K562 (cell line): ENCODE measurements at regions not wholly inside any gene's neighbourhood (a gene's known extent, or its start where the extent isn't known, plus 50 kb on each side); places are given as distances from the start of the nearest gene placed in this dataset.

Source experiments
- NFIC ChIP-seq: fragments of 450-650 bp; IDR thresholded peaks from 2 replicates; pipeline ENCODE4 v1.6.1; 2017; ENCODE audit warnings: mild to moderate bottlenecking, inconsistent platforms
- NFIX ChIP-seq: fragments of 250-450 bp; sonication (Bioruptor Pico); IDR thresholded peaks from 2 replicates; pipeline ENCODE4 v1.4.0; 2020; ENCODE audit warnings: low read depth, mild to moderate bottlenecking, moderate library complexity
- NFRKB ChIP-seq: fragments of 450-650 bp; IDR thresholded peaks from 2 replicates; pipeline ENCODE4 v1.6.1; 2016; ENCODE audit warnings: low read depth
- PRDM10 ChIP-seq: fragments of 450-650 bp; IDR thresholded peaks from 2 replicates; pipeline ENCODE4 v1.6.1; 2018; ENCODE audit not compliant: partially characterized antibody
- STAG1 ChIP-seq: sonication (generic); formaldehyde crosslinking; IDR thresholded peaks from 2 replicates; pipeline ENCODE4 v1.5.0; 2020; ENCODE audit warnings: missing genetic modification reagents, borderline replicate concordance
- ZNF274 ChIP-seq: IDR thresholded peaks from 2 replicates; pipeline ENCODE4 v1.6.1; 2011; ENCODE audit warnings: low read depth, mild to moderate bottlenecking, low read length, moderate library complexity, borderline replicate concordance
- ZNF407 ChIP-seq: fragments of 450-650 bp; IDR thresholded peaks from 2 replicates; pipeline ENCODE4 v1.6.1; 2016; ENCODE audit warnings: low read depth

GRCh38 chr5:27928060-27928459 lies 889.7 kb upstream of the CDH9 start (continued):
- TF ChIP-seq ZNF407 (no peak), PRDM10 (no peak), ZNF274 (no peak), NFIX (CRISPR knock-in tag) (peak; percentile 60), NFIC (peak; percentile 51; the same call in 1 of the 2 replicates), STAG1 (no peak), NFRKB (no peak)
